Vagina (tissue), 2 donors: ENCODE measurements at regions not wholly inside any gene's neighbourhood (a gene's known extent, or its start where the extent isn't known, plus 50 kb on each side); places are given as distances from the start of the nearest gene placed in this dataset.

Source experiments
- CTCF ChIP-seq, 3 experiments: fragments of 450-650 bp in 2 of 3; fragments of 200-600 bp in 1 of 3; sonication (generic) in 1 of 3; IDR thresholded peaks; one replicate each; pipeline ENCODE4 v1.5.1; 2017 to 2019; ENCODE audit warnings: antibody characterized with exemption in 3 of 3, mild to moderate bottlenecking in 2 of 3, moderate library complexity in 2 of 3
- POLR2A ChIP-seq, 2 donors: fragments of 450-650 bp; IDR thresholded peaks; one replicate each; pipeline ENCODE4 v1.6.1; 2017; ENCODE audit warnings: antibody characterized with exemption in 2 of 2, mild to moderate bottlenecking in 2 of 2, moderate library complexity in 2 of 2
- POLR2AphosphoS5 ChIP-seq, 2 donors: sonication (generic); formaldehyde crosslinking; IDR thresholded peaks; one replicate each; pipeline ENCODE4 v1.9.0; 2017; ENCODE audit warnings: antibody characterized with exemption in 2 of 2, mild to moderate bottlenecking in 2 of 2, low read depth in 1 of 2; ENCODE audit not compliant: insufficient read depth in 1 of 2

- no peak for TF ChIP-seq CTCF (IDR thresholded peaks at IDR 0.05)
- no peak for TF ChIP-seq POLR2AphosphoS5 (IDR thresholded peaks at IDR 0.05; ENCODE audit: insufficient read depth in 1 of 2, low read depth in 1 of 2)
- TF ChIP-seq POLR2A (IDR thresholded peaks at IDR 0.05): no peak
Observed at GRCh38 chr12:84329938-84330337, 582.7 kb downstream of the SLC6A15 start.
